ENCODE measurements at regions not wholly inside any gene's neighbourhood (a gene's known extent, or its start where the extent isn't known, plus 50 kb on each side); places are given as distances from the start of the nearest gene placed in this dataset.
"Not testable (repeated sequence)": the region's sequence is repeated elsewhere in the genome, so short reads cannot be mapped to it uniquely, and the experiment has no call there.

DNA sequence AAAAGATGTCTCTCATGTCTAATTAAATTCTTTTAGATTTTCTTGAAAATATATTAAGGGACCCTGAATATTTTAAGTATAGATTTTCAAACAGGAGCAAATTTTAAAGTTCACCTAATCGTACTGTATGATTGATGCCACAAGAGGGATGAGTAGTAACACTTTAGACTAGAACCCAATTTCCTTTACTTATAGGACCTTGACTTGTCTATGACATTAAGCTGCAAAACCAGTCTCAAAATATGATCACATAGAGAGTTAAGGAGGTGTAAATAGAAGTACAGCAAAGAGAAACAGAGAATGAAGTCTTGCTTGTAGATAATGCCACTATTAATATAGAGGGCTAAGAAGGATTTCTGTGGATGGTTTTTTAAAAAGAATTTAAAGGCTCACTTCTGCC is 312.9 kb upstream of the PRR16 start:
- peak; percentile 18 for DNase-seq (ENCODE audit: low read depth)

- DNase-seq (ENCODE audit: low read depth) = no peak
Measured at GRCh38 chr5:120151825-120152224, 312.3 kb upstream of the PRR16 start.

DNA sequence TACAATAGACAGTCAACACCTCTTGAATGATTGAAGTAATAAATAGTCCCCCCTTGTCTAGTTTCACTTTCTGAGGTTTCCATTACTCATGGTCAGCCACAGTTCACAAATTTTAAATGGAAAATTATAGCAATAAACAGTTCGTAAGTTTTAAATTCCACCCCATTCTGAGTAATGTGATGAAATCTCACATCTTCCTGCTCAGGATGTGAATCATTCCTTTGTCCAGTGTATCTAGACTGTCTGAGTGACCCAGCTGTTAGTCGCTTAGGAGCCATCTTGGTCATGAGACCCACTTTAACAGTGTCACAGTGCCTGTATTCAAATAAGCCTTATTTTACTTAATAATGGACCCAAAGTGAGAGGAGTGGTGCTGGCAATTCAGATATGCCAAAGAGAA is 311.6 kb upstream of the PRR16 start:
- DNase-seq (ENCODE audit: low read depth) = peak; percentile 96

- DNase-seq (ENCODE audit: low read depth) = peak; percentile 13
Measured at GRCh38 chr5:120152931-120153330, 311.2 kb upstream of the PRR16 start.

DNA sequence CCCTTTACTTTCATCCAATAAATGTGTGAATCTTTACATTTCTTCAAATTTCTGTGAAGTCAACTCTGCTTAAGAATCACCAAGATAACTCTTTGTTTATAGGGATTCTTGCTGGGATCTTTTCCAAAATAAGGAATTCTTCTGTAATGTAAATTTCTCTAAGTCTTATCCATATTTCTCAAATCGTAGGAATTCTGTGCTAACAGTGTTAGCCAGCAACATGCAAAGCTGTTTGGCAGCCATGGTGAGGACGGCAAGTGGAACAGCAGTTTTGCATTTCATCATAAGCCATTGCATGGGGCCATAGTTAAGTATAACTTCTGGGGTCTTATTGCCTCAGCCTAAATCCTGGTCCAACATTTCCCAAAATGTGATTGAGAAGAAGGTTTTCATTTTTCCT is 310.5 kb upstream of the PRR16 start:
- no peak for DNase-seq (ENCODE audit: low read depth)

DNA sequence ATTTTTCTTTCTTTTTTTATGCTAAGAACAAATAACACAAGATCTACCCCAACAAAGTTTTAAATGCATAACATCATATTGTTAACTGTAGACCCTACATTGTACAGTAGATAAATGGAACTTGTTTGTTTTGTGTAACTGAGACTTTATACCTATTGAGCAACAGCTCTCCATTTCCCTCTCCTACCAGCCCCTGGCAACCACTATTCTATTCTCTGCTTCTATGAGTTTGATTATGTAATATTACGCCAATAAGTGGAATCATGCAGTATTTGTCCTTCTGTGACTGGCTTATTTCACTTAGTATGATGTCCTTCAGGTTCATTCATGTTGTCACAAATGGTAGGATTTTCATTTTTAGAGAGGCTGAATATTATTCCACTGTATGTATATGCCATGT is 308.2 kb upstream of the PRR16 start:
- peak; percentile 60 for DNase-seq (ENCODE audit: low read depth)

- DNase-seq (ENCODE audit: low read depth) = peak; percentile 22
Measured at GRCh38 chr5:120158211-120158610, 305.9 kb upstream of the PRR16 start.

DNA sequence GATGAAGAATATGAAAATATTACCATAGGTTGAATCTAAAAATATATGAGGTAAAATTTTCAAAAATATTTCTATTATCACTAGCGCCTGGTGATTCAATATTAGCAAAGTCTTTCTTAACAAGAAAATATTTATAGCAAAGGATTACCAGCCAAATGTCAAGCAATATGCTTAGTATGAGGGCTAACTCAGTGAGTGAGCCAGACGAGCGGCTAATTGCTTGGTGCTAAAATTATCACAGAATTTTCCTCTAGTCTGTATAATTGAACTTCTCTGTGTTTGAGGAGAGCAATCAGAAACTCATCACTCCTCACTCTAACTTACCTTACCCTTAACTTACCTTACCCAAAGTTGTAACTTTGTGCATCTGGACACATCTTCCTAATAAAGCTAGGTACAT is 304.9 kb upstream of the PRR16 start:
- DNase-seq (ENCODE audit: low read depth) = no peak

GRCh38 chr5:120160124-120160895 is 303.8 kb upstream of the PRR16 start:
- peak; percentile 77 for DNase-seq (ENCODE audit: low read depth)

- DNase-seq (ENCODE audit: low read depth) = no peak
Measured at GRCh38 chr5:120162321-120162720, 301.8 kb upstream of the PRR16 start.

- no peak for DNase-seq (ENCODE audit: low read depth)
Measured at GRCh38 chr5:120164037-120164436, 300.1 kb upstream of the PRR16 start.

DNA sequence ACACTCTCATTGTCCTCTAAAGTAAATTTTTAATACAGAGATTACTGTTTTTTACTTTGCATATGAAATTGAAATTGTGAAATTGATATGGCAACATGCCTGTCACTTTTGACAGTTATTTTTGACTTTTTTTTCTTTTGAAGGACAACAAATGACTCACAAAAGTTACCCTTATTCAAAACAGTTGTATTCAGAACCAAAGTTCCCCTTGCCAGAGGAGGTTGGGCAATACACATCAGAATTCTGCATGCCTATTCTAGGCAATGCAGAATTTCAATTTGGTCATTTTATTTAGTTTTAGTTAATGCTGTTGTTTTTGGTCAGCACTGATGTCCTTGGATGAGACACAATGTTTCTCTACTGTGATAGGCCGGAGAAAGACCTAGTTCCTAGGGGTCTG is 299.1 kb upstream of the PRR16 start:
- DNase-seq (ENCODE audit: low read depth) = no peak

GRCh38 chr5:120173125-120173524 is 291.0 kb upstream of the PRR16 start:
- no peak for DNase-seq (ENCODE audit: low read depth)

DNA sequence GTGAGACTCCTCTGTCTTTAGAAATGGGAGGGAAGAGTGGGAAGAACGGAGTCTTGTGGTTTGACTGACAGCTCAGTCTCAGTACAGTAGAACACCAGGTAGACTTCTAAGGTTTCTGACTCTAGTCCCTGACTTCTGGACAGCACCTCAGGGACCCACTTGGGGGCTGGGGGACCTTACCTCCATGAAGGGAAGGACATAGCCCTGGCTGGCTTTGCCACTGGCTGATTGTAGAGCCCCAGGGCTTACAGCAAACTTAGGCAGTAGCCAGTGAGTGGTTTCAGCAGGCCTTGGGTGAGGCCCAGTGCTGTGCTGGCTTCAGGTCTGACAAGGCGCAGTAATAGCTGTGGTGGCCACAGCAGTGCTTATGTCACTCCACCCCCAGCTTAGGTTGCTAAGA is 290.0 kb upstream of the PRR16 start:
- DNase-seq (ENCODE audit: low read depth) = no peak

GRCh38 chr5:120181238-120181637 is 282.9 kb upstream of the PRR16 start:
- DNase-seq (ENCODE audit: low read depth) = not testable (repeated sequence)

DNA sequence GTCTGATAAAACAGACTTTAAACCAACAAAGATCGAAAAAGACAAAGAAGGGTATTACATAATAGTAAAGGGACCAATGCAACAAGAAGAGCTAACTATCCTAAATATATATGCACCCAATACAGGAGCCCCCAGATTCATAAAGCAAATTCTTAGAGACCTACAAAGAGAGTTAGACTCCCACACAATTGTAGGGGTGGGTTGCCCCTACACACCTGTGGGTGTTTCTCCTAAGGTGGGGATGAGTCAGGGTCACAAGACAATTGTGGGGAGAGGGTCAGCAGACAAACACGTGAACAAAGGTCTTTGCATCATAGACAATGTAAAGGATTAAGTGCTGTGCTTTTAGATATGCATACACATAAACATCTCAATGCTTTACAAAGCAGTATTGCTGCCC is 269.4 kb upstream of the PRR16 start:
- DNase-seq (ENCODE audit: low read depth) = not testable (repeated sequence)

DNA sequence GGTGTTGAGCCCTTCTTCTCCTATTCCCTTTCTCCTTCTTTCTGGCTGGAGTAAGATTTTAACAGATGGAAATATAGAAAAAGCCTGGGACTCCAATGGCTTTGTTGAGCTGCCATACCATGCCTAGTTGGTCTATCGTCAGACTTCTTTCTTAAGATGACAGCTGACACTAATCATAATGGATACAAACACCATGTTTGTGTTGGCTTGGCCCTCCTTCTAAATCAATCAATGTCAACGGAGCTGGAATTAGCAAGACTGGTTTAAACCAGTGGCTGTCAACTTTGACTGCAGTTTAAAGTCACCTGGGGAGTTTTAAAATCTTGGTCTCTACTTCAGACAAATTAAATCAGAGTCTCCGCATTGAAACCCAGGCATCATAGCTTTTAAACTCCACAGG is 264.5 kb upstream of the PRR16 start:
- no peak for DNase-seq (ENCODE audit: low read depth)

- DNase-seq (ENCODE audit: low read depth) = peak; percentile 39
Measured at GRCh38 chr5:120207129-120207528, 257.0 kb upstream of the PRR16 start.

DNA sequence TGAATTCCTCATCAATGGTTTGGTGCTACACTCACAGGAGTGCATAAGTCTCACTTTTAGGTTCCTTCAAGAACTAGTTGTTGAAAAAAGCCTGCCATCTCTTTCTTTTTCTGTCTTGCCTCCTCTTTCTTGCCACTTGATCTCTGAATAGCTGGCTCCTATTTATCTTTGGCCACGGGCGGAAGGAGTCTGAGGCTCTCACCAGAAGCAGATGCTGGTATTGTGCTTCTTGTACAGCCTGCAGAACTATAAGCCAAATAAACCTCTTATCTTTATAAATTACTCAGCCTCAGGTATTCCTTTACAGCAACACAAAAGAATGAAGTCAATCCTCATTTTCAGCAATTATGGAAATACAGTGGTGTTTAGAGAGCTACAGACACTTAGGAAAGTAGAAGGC is 247.1 kb upstream of the PRR16 start:
- no peak for DNase-seq (ENCODE audit: low read depth)

GRCh38 chr5:120219988-120220387 is 244.1 kb upstream of the PRR16 start:
- no peak for DNase-seq (ENCODE audit: low read depth)

DNA sequence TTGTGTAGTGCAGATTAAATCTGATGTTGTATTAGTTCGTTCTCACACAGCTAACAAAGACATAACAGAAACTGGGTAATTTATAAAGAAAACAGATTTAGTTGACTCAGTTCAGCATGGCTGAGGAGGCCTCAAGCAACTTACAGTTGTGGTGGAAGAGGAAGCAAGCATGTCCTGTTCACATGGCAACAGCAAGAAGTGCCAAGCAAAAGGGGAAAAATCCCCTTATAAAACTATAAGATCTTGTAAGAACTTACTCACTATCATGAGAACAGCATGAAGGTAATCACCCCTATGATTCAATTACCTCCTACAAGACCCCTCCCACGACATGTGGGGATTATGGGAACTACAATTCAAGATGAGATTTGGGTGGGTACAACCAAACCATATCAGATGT is 238.6 kb upstream of the PRR16 start:
- no peak for DNase-seq (ENCODE audit: low read depth)

DNA sequence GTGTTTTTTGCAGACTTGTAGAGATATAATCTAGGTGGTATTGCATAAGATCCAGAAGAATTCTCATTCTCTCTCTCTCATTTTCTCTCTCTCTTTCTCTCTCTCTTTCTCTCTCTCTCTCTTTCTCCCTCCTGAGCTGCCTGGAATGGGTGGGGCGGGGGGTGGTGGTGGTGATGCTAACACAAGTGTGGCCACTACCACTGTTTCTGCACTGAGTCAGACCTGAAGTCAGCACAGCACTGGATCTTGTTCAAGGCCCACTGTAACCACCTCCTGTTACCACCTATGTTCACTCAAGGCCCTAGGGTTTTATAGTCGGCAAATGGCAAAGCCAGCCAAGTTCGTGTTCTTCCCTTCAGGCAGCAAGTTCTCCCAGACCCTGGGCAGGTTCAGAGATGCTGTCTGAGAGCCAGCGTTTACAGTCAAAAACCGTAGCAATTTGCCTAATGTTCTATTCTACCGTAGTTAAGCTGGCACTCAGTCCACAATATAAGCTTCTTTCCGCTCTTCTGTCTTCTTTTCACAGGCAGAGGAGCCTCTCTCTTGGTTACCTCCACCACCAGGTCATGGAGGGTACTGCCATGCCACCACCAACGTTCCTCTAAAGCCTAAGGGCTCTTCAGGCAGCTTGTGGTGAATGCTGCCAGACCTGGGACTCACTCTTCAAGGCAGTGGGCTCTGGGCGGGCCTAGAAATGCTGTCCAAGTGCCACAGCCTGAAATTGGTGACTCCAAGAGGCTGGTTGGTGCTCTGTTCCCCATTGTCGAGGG is 235.7 kb upstream of the PRR16 start:
- peak; percentile 55 for DNase-seq (ENCODE audit: low read depth)

GRCh38 chr5:120229036-120229435 is 235.1 kb upstream of the PRR16 start:
- DNase-seq (ENCODE audit: low read depth) = no peak

DNA sequence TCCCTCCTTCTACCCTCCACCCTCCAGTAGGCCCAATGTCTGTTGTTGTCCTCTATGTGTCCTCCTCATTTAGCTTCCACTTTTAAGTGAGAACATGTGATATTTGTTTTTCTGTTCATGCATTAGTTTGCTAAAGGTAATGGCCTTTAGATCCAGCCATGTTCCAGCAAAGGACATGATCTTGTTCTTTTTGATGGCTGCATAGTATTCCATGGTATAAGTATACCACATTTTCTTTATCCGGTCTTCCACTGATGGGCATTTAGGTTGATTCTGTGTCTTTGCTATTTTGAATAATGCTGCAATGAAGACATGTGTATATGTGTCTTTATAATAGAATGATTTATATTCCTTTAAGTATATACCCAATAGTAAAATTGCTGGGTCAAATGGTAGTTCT is 232.5 kb upstream of the PRR16 start:
- no peak for DNase-seq (ENCODE audit: low read depth)
